ENCODE measurements at regions not wholly inside any gene's neighbourhood (a gene's known extent, or its start where the extent isn't known, plus 50 kb on each side); places are given as distances from the start of the nearest gene placed in this dataset.

DNA sequence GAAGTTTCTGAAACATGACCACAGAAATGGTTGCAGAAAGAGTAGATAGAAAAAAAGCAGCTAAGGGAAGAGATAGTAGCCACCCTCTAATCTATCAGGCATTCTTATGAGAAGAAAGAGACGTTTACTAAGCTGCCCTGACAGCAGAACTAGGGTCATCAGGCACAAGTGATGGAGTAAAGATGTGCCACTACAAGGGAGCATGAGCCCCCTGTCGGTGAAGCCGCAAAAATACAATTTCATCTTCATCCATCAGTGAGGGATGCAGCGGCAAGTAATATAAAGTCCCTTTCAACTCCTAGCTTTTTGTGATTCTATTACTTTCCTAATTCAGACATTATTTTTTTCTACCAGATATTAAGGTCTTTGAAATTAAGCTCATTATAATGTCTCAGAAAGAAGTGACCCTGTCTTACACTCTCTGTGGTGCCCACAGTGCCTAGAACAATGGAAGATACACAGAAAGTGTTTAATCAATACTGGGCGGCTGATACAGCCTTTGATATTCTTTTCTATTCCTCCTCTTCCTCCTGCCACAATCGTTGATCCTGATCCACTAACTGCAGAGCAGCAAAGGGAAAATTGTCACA, 651.6 kb downstream of the NTRK3 start:
- no peak for TF ChIP-seq EZH2 (IDR thresholded peaks at IDR 0.05; ENCODE audit: borderline replicate concordance, low read depth, low read length, poor library complexity, severe bottlenecking)
- TF ChIP-seq, protein P1, sequence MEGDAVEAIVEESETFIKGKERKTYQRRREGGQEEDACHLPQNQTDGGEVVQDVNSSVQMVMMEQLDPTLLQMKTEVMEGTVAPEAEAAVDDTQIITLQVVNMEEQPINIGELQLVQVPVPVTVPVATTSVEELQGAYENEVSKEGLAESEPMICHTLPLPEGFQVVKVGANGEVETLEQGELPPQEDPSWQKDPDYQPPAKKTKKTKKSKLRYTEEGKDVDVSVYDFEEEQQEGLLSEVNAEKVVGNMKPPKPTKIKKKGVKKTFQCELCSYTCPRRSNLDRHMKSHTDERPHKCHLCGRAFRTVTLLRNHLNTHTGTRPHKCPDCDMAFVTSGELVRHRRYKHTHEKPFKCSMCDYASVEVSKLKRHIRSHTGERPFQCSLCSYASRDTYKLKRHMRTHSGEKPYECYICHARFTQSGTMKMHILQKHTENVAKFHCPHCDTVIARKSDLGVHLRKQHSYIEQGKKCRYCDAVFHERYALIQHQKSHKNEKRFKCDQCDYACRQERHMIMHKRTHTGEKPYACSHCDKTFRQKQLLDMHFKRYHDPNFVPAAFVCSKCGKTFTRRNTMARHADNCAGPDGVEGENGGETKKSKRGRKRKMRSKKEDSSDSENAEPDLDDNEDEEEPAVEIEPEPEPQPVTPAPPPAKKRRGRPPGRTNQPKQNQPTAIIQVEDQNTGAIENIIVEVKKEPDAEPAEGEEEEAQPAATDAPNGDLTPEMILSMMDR (conservative IDR thresholded peaks at IDR 0.05; ENCODE audit: low read depth, low read length): peak; percentile 62
- Histone ChIP-seq H3K27ac (ENCODE audit: low read depth, low read length, poor library complexity, severe bottlenecking) (no peak overlapping the region), H3K9me3 (ENCODE audit: low read depth, low read length, poor library complexity, severe bottlenecking) (no peaks in the 10 kb centered on the region), H3K4me3 (ENCODE audit: low read depth, low read length, poor library complexity, severe bottlenecking) (no peak overlapping the region), H3K27me3 (replicated peaks; ENCODE audit: insufficient read depth, low read depth, low read length, poor library complexity) (no peaks in the 10 kb centered on the region), H3K4me1 (ENCODE audit: insufficient read depth, low read length, poor library complexity, severe bottlenecking) (no peaks in the 10 kb centered on the region), H3K36me3 (ENCODE audit: insufficient read depth, low read length, poor library complexity, severe bottlenecking) (no peaks in the 10 kb centered on the region)
- intact Hi-C loops (cut with micrococcal nuclease; ENCODE audit: unreplicated experiment): loop anchor here (5.0 kb wide), 1 partner anchor 1738 kb away; no protein-coding TSS in a partner anchor
- POLR2A ChIA-PET (ENCODE audit: low non-redundant PET): no interaction called here
- DNase-seq (ENCODE audit: low spot score): peak; percentile 26
- no TSS peak for BruUV-seq (replicated peaks)
- CTCF ChIA-PET: no interaction called here

DNA sequence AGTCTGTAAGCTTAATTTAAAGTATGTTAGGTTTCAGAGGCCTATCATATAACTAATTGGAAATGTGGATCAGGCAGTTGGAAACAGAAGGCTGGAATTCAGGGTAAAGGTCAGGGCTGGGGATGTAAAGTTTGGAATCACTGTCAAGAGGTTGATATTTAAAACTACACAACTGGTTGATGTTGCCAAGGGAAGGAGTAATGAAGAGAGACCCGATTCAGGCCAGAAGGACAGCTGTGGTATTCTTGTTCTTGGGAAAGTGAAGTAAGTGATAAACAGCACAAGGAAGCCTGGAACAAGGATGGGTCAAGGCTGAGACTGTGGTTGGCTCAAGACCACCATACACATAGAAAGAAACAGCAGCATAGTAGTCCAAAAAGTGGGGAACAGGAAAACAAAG, 654.2 kb downstream of the NTRK3 start:
- intact Hi-C loops (cut with micrococcal nuclease; ENCODE audit: unreplicated experiment): loop anchor here (5.0 kb wide), 1 partner anchor 1735 kb away; no protein-coding TSS in a partner anchor
- ChIA-PET CTCF (no interaction called here), POLR2A (ENCODE audit: low non-redundant PET) (no interaction called here)
- Histone ChIP-seq H3K4me1 (ENCODE audit: insufficient read depth, low read length, poor library complexity, severe bottlenecking) (no peaks in the 10 kb centered on the region), H3K36me3 (ENCODE audit: insufficient read depth, low read length, poor library complexity, severe bottlenecking) (no peaks in the 10 kb centered on the region), H3K27me3 (replicated peaks; ENCODE audit: insufficient read depth, low read depth, low read length, poor library complexity) (no peaks in the 10 kb centered on the region), H3K4me3 (ENCODE audit: low read depth, low read length, poor library complexity, severe bottlenecking) (no peak overlapping the region), H3K27ac (ENCODE audit: low read depth, low read length, poor library complexity, severe bottlenecking) (no peak overlapping the region), H3K9me3 (ENCODE audit: low read depth, low read length, poor library complexity, severe bottlenecking) (no peaks in the 10 kb centered on the region)
- no TSS peak for BruUV-seq (replicated peaks)
- TF ChIP-seq EZH2 (IDR thresholded peaks at IDR 0.05; ENCODE audit: borderline replicate concordance, low read depth, low read length, poor library complexity, severe bottlenecking): no peak
- TF ChIP-seq, protein P1 (conservative IDR thresholded peaks at IDR 0.05; ENCODE audit: low read depth, low read length): no peak
- no peak for DNase-seq (ENCODE audit: low spot score)

DNA sequence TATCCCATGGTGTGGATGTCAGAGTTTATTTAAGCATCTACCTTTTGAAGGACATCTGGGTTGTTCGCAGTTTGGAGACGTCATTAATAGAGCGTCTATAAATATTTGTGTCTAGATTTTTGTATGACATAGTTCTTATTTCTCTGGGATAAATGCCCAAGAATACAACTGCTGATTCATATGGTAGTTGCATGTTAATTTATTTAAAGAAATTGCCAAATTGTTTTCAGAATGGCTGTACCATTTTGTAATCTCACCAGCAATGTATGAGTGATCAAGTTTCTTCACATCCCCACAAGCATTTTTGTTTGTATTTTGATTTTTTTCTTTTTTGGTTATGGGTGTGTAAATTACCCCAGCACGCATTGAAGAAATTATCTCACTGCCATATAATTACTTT, 656.9 kb downstream of the NTRK3 start:
- DNase-seq (ENCODE audit: low spot score): no peak
- TF ChIP-seq, protein P1 (conservative IDR thresholded peaks at IDR 0.05; ENCODE audit: low read depth, low read length): no peak
- no peak for TF ChIP-seq EZH2 (IDR thresholded peaks at IDR 0.05; ENCODE audit: borderline replicate concordance, low read depth, low read length, poor library complexity, severe bottlenecking)
- Histone ChIP-seq H3K36me3 (ENCODE audit: insufficient read depth, low read length, poor library complexity, severe bottlenecking) (no peaks in the 10 kb centered on the region), H3K27me3 (replicated peaks; ENCODE audit: insufficient read depth, low read depth, low read length, poor library complexity) (no peaks in the 10 kb centered on the region), H3K9me3 (ENCODE audit: low read depth, low read length, poor library complexity, severe bottlenecking) (no peaks in the 10 kb centered on the region), H3K27ac (ENCODE audit: low read depth, low read length, poor library complexity, severe bottlenecking) (no peak overlapping the region), H3K4me3 (ENCODE audit: low read depth, low read length, poor library complexity, severe bottlenecking) (no peak overlapping the region), H3K4me1 (ENCODE audit: insufficient read depth, low read length, poor library complexity, severe bottlenecking) (no peaks in the 10 kb centered on the region)
- no TSS peak for BruUV-seq (replicated peaks)
- CTCF ChIA-PET: no interaction called here
- intact Hi-C loops (cut with micrococcal nuclease; ENCODE audit: unreplicated experiment): loop anchor here (5.0 kb wide), 1 partner anchor 1732 kb away; no protein-coding TSS in a partner anchor
- POLR2A ChIA-PET (ENCODE audit: low non-redundant PET): no interaction called here

All from A673 (cell line).